ENCODE measurements at regions not wholly inside any gene's neighbourhood (a gene's known extent, or its start where the extent isn't known, plus 50 kb on each side); places are given as distances from the start of the nearest gene placed in this dataset.

GRCh38 chr19:30123611-30124010 is 181.6 kb downstream of the URI1 start:
- no peak for TF ChIP-seq CTCF (IDR thresholded peaks at IDR 0.05)
- TF ChIP-seq POLR2A (IDR thresholded peaks at IDR 0.05) = no peak

All from body of pancreas (tissue), 4 donors.